Lower leg skin (tissue), 3 donors: ENCODE measurements at regions not wholly inside any gene's neighbourhood (a gene's known extent, or its start where the extent isn't known, plus 50 kb on each side); places are given as distances from the start of the nearest gene placed in this dataset.

Experiments used
- POLR2A ChIP-seq, 2 donors: fragments of 450-650 bp; IDR thresholded peaks; one replicate each; pipeline ENCODE4 v1.6.1; 2016 to 2017; ENCODE audit warnings: antibody characterized with exemption in 2 of 2, mild to moderate bottlenecking in 1 of 2, moderate library complexity in 1 of 2
- TF ChIP-seq, protein P1 (sequence below), 3 donors: fragments of 450-650 bp; IDR thresholded peaks; one replicate each; pipeline ENCODE4 v1.5.1; 2016; ENCODE audit warnings: antibody characterized with exemption in 3 of 3, mild to moderate bottlenecking in 3 of 3, moderate library complexity in 2 of 3

DNA sequence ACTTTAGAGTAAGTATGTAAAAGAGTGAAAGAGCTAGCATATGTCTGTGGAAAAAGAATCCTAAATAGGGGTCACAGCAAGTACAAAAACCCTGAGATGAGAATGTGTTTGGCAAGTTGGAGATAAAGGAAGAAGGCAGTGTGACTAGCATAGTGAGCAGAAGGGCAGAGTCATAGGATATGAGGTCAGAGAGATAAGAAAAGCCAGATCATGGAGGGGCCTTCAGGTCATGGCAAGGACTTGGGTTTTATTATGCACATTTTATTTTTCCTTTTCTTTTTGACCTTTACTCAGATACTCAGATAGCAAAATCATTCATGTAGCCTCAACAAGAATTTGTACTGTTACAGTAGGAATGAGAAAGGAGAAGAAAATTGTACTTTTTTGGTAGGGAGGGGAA lies 138.0 kb downstream of the GJA1 start:
- TF ChIP-seq, protein P1, sequence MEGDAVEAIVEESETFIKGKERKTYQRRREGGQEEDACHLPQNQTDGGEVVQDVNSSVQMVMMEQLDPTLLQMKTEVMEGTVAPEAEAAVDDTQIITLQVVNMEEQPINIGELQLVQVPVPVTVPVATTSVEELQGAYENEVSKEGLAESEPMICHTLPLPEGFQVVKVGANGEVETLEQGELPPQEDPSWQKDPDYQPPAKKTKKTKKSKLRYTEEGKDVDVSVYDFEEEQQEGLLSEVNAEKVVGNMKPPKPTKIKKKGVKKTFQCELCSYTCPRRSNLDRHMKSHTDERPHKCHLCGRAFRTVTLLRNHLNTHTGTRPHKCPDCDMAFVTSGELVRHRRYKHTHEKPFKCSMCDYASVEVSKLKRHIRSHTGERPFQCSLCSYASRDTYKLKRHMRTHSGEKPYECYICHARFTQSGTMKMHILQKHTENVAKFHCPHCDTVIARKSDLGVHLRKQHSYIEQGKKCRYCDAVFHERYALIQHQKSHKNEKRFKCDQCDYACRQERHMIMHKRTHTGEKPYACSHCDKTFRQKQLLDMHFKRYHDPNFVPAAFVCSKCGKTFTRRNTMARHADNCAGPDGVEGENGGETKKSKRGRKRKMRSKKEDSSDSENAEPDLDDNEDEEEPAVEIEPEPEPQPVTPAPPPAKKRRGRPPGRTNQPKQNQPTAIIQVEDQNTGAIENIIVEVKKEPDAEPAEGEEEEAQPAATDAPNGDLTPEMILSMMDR (IDR thresholded peaks at IDR 0.05), result no peak
- TF ChIP-seq POLR2A (IDR thresholded peaks at IDR 0.05), result no peak
